ENCODE measurements at regions not wholly inside any gene's neighbourhood (a gene's known extent, or its start where the extent isn't known, plus 50 kb on each side); places are given as distances from the start of the nearest gene placed in this dataset.

DNA sequence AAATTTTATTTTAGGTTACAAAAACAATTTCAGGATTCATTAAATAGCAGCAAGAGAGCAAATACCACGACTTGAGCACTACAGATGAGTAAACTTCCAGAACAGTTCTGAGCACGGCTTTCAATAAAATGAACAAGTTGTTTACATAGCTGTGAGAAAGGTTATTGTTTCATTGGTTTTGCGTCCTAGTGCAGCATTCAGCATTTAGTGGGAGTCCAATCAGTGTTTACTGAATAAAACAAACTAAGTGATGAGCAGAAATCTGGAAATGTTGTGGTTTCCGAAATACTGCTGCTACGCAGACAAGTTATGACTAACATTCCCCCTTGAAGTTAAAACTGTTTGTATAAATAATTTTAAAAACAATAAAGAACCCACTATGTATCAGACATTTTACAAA, 251.5 kb upstream of the STARD13 start:
- TF ChIP-seq, protein P1, sequence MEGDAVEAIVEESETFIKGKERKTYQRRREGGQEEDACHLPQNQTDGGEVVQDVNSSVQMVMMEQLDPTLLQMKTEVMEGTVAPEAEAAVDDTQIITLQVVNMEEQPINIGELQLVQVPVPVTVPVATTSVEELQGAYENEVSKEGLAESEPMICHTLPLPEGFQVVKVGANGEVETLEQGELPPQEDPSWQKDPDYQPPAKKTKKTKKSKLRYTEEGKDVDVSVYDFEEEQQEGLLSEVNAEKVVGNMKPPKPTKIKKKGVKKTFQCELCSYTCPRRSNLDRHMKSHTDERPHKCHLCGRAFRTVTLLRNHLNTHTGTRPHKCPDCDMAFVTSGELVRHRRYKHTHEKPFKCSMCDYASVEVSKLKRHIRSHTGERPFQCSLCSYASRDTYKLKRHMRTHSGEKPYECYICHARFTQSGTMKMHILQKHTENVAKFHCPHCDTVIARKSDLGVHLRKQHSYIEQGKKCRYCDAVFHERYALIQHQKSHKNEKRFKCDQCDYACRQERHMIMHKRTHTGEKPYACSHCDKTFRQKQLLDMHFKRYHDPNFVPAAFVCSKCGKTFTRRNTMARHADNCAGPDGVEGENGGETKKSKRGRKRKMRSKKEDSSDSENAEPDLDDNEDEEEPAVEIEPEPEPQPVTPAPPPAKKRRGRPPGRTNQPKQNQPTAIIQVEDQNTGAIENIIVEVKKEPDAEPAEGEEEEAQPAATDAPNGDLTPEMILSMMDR (IDR thresholded peaks at IDR 0.05; ENCODE audit: low read depth, low read length): no peak
- TF ChIP-seq EZH2phosphoT487 (IDR thresholded peaks at IDR 0.05; ENCODE audit: low read depth): no peak
